Activated CD8-positive, alpha-beta memory T cell treated with anti-CD3 and anti-CD28 coated beads, Interleukin-2, amount 50 U/mL, for 48 hours (primary cell): ENCODE measurements at regions not wholly inside any gene's neighbourhood (a gene's known extent, or its start where the extent isn't known, plus 50 kb on each side); places are given as distances from the start of the nearest gene placed in this dataset.

Experiments used
- DNase-seq: peaks from one replicate; pipeline ENCODE4 v3.0.0-alpha.2; 2020

DNA sequence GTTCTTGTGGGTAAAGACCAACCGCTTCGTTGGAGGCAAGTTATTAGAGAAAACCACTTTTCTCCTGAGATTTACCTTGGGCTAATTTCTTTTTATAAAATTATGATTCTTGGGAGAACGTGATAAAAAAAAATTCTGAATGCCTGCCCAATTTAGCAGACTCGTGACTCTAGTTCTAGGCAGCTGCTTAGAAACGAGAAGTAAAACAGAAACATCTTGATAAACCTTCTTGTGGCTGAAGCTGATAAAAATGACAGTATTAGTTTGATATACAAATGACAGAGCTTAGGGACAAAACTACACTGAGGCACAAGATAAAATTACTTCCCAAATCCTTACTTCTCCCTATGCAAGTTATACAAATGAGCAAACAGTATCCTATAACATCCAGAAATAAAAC is 458.9 kb upstream of the TEX13C start:
- DNase-seq, result no peak

DNA sequence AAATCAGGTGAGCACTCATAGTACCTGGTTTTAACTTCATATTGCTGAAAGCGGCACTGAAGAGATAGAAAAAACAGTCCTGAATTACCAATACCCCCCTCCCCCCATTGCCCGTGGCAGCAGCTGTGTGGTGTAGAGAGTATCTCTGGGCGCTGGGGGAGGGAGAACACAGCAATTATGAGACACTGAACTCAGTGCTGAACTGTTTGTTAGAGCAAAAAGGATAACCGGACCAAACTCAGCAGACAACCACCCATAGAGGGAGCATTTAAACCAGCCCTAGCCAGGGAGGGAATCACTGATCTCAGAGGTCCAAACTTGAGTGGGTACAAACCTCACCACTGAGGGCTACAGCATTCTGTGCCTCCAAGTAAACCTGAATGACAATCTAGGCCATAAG is 457.4 kb upstream of the TEX13C start:
- no peak for DNase-seq

DNA sequence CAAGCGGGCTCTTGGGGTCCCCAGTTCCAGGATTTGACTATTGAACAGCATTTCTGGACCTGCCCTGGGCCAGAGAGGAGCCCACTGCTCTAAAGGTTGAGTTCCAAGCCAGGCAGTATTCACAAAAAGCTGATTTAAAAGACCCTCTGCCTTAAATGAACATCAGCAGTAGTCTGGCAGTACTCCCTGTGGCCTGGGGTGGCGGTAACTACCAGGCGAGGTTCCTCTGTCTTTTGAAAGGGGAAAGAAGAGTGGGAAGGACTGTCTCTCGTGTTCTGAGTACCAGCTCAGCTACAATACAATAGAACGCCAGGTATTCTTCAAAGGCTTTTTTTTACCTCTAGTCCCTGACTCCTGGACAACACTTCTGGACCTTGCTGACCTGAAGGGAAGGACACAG is 456.4 kb upstream of the TEX13C start:
- no peak for DNase-seq

DNA sequence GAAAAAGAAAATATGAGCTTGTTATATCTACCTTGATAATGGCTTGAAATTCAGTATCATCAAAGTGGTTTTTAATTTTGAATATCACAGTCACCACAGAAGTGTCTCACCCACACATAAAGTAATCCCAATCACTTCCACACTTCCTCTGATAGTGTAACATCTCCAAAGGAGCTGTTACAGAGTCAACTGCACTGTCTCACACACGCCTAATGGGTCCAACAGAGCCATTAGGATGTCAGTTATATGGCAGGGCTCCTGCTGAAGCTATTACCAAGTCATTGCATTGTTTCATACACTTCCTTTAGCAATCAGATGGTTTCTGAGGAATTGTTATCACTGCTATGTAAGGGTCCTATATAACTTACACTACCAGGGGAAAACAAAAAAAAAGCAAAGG is 432.1 kb upstream of the TEX13C start:
- DNase-seq, result no peak

DNA sequence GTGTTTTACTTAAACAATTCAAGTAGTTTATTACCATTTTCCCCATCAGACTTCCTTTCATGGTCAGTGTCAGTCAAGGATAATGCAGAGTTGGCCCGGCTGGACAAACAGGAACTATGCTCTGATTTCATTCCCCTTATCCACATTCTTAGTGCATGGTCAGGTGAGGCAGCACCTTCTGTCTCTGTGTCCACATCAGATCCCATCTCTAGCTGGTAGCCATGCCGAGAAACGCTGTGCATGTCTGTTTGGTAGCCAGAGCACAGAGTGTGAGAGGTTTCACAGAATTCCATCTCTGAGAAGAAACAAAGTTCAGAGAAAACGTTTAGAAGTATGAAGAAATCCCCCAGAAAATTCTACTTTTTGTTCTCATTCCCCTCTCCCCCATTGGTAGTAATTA is 423.7 kb upstream of the TEX13C start:
- DNase-seq, result no peak

DNA sequence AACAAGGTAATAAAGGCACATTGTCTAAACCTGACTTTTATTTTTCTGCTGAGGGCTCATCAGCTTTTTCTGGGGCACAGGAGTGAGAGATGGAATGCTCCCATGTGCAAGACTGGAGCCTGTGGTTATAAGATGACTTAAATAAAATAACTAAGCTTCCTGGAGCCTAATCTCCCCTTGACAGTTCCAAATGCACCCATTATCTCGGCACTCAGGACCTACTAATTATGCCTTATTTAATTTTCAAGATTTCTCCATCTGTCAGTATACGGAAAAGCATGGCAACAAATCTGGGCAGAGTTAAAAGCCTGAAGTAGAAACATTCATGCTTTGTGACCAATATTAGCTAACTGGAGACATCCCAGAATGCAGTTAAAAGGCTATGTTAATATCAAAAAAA is 416.7 kb upstream of the TEX13C start:
- DNase-seq, result no peak

DNA sequence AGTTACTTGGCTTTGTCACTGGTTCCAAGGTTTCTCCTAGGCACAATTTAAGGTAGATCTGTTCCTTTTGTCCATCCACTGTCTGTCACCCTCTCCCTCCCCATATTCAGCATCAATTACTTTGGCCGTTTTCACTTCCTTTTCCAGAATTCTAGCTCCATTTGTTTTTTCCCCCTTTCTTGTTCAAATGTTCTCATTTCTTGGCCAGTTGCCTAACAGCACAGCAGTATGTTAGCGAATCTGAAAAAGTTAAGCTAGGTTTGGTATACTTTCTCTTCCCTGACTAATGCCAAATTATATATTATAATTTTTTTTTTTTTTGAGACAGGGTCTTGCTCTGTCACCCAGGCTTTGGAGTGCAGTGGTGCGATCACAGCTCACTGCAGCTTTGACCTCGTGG is 409.1 kb upstream of the TEX13C start:
- no peak for DNase-seq

DNA sequence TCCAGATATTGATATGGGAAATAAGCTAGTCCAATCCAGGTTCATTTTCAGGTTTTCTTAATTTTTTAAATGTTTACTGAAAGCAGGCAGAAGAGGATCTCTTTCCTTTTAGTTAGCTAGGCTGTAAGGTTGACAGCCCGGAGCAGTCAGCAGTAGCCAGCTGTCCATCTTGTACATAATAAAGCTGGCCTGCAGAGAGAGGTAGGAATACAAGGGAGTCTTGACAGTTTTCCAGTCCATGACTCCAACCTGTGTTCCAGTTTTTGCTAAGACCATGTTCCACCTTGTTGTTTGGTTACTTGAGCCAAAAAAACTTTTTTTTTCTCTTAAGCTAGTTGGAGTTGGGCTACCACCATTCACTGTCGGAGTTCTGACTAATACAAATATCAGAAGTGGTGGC is 402.7 kb upstream of the TEX13C start:
- DNase-seq, result no peak

DNA sequence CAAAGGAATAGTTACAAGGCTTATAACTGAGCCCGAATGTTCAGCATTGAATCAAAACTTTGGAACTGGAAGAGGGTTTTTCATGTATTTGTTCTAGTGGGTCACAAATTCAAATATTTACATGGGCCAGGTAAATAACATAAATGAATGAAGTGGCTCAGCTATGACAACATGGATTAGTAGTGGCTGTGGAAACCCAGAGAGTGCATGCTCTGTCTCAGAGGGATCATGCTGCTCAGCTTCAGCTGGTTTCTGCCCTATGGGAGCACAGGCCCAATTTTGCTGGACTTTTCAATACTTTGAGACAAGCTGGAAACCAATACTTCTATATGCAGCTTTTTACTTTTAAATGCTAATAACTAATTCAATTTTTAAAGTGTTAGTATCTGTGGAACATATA is 394.0 kb upstream of the TEX13C start:
- no peak for DNase-seq

DNA sequence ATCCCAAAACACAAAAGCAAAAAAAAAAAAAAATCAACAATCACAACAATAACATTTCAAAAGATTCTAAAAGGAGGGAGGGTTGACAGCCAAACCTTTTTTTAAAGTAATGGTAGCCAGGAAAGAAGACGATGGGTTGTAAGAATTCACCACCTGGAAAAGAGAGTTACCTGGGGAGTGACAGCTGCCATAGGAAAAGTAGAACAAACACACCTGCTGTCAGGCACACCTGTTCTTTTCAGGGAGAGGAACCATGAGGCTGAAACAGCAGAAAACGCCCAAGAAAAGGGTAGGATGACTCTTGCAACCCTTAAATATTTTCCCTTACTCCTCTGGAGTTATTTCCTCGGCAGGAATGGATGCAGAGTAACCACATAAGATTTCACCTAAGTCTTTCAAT is 388.4 kb upstream of the TEX13C start:
- no peak for DNase-seq

DNA sequence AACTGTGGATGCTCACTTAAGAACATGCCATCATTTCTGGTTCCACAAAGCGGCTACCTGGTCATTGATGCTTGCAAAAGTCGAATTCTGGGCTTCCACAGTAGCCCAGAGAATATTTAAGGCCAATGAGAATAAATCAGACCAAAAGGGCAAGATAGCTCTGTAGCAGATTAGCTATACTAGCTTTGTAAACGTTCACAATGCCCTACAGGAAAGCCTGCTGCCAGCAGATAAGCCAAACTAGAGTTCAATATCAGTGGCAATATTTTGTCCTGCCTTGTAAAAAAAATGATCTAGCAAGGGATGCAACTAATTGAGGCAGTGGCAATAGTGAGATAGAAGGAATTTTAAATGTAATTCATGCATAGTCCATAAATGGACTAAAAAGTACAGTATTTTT is 387.7 kb upstream of the TEX13C start:
- no peak for DNase-seq

DNA sequence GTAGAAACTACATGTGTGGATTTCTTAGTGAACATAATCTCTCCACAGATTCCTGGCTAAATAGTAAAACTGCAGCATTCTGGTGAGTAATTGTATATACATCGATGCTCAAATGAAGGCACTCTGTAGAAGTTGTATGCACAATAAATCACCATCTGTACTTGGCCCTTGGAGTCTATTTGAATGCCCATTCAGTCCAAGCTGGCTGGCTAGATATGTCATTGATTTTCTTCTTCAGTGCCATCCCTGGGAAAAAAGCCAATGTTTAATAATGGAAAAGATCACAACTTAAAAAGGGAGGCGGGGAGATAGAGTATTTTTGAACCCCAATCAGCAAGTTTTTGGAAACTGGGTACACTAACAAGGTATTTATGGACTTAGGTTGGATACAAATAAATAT is 381.0 kb upstream of the TEX13C start:
- no peak for DNase-seq

DNA sequence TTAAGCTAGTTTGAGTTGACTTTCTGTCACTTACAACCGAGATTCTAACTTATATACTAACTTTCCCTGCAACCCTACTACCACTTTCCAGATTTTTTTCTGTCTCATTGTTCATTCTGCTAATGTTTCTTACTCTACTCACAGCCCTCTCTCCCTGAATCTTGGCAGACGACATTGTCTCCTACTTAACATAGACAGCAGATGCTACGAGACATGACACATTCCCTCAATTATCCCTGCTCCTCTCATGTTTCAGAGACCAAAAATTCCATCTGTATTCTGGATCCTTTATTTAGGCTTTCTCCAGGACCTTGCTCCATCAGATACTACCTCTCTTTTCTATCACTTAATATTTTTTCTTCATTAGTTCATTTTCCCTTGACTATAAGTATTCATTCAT is 379.1 kb upstream of the TEX13C start:
- DNase-seq, result no peak

DNA sequence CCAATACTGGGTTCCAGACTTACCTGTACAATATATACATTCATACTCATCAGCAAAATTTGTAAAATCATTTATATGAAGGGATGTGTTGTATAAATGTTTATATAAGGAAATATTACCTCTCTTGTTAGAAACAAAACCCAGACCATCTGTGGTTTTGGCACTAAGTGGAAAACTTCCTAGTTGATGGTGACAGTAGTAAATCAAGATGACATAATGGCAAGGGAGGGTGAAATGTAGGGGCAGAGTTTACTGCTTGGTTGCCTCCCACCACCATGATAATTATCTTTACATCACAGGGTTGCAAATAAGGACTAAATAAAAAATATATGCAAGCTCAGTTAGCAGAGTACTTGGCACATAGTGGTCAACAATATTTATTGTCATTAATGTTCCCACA is 365.3 kb upstream of the TEX13C start:
- DNase-seq, result no peak

DNA sequence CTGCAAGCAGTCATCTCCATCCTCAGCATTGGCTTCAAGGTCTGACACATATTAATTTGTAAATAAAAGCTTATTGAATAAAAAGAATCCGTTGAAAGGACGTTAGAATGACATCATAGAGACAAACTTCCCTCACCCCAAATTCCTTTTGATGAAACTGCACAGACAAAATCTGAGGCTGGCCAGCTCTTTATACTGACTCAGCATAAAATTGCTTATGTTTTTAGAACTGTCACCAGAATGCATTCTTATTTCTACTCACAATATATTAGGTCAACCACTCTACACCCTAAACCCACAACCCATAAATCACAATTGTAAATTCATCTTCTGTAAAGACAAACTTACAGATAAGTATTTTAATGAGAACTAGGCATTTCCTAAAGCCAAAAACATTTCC is 359.2 kb upstream of the TEX13C start:
- no peak for DNase-seq

DNA sequence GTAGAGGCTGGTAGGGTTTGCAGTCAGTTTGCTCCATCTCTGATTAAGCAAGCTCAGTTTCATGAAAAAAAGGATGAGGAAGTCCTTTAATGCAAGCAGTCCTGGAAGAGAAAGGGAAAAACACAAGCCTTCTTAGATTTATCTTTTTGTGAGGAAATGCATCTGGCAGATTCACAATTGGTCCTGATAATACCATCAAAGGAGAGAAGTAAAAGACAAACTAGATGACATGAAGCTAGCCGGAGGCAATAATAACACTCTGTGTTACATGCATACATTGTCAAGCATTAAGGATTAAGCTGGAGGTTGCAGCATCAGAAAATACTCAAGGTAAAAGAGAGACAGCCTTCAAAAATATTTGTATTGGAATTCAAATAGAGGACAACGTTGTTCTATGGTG is 356.0 kb upstream of the TEX13C start, which contains the start of gene TENM1:
TENM1 (minus strand) TSS at position 101 of the 400 bp plus-strand sequence.
- no peak for DNase-seq

DNA sequence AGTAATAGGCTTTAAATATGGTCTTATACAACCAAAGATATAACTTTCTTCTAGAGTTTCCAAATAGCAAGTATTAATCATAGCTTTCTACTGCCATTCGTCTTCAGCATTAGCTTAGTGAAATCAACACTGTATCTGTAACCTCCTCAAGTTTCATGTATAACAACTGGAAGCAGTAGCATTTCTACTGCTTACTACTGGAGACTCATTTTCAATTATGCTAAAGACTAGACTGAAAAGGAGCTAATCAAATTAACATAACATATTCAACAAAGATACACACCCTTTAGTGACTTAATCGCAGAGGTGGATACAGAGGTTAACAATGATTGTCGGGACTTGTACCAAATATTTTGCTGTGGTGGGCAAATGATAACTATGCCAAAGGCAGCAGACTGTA is 344.2 kb upstream of the TEX13C start:
- DNase-seq, result no peak

DNA sequence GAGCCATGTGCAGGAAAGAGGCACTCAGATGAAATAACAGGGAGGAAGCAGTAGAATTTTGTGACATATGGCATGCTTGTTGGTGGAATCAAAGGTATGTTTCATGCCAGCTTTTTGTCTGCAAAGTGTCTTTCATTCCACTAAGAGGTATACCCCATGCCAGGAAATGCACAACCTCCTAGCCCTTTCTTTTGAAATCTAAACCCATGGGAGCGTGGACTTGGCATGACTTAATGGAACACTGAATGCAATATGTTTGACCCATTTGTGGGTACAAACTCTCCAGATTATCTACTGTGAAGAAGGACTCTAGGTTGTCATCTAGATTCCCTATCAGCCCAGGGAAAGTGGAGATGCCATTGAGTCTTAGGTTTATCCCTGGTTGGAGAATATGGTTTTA is 338.3 kb upstream of the TEX13C start:
- no peak for DNase-seq

DNA sequence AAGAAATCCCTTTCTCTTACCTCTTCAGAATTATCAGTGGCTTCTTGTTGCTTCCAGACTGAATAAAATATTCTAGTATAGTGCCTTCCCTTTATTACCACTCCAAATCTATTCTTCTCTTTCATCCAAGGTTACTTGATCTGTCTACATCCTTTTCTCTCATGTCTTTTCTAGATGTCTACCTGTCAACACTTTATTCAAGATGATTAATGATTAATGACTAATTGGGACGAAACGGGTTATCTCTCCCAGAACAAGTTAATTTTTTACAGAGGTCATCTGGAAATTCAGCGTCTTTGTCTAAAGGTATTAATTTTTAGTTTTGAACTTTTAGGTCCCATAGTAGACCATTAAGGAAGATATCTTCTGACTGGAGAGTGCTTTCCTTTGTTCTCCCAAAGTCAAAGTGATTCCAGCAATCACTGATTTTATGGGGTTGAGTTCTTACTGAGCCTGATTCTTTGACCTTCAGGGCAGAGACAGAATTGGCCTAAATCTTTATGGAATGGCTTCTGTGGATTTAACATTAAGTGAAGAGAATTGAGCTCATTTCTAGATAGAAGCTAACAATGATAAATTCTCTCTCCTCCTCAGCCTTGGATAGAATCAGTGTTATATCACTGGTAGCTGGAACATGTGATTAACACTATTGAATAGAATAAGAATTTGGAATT is 335.4 kb upstream of the TEX13C start:
- DNase-seq, result no peak

DNA sequence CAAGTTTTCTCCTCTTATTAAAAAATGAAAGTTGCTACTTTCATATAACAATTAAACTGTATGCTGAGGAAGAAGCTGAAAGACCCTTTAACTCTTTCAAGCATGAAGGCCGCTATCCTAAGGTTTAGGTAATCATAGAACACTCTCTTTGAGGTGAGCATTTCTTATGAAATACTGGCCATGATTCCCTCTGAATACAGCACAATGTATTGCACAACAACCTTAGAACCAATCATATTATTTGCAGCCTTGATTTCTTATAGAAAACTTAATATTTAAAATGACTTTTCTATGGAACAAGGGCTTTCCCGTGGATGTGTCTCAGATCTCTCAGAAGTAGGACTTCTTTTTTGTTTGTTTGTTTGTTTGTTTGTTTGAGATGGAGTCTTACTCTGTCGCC is 333.4 kb upstream of the TEX13C start:
- DNase-seq, result no peak

DNA sequence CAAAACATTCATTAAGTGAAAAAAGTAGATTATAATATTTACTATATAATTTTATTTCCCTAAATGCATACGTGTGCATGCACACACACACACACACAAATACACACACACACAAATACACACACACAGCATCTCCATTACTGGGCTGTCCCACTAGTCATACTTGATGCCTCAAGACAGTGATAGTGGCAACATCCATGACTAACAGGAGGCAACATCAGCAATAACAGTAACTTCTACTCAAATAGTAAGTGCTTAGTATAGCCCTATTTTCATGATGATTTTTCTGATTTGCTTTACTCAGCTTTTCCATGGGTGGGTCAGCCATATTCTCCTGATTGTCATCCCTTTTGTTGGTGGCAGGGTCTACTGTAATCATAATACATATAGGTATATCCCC is 325.9 kb upstream of the TEX13C start:
- DNase-seq, result no peak

DNA sequence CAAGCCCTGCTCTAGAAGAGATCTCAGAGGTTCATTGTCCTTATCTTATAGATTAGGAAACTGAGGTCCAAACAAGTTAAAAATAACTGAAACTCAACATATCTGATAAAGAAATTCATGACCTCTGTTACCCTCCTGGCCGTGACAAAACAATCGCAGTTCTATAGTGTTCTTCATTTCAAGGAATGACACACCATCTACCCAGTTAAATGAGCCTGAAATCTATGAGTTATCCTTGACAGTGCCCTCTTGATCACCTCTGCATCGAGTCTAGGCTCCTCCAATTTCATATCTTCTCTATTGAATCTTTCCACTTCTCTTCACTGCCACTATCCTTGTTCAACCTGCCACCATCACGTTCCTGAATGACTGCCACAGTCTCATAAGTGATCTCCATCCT is 325.3 kb upstream of the TEX13C start:
- no peak for DNase-seq

DNA sequence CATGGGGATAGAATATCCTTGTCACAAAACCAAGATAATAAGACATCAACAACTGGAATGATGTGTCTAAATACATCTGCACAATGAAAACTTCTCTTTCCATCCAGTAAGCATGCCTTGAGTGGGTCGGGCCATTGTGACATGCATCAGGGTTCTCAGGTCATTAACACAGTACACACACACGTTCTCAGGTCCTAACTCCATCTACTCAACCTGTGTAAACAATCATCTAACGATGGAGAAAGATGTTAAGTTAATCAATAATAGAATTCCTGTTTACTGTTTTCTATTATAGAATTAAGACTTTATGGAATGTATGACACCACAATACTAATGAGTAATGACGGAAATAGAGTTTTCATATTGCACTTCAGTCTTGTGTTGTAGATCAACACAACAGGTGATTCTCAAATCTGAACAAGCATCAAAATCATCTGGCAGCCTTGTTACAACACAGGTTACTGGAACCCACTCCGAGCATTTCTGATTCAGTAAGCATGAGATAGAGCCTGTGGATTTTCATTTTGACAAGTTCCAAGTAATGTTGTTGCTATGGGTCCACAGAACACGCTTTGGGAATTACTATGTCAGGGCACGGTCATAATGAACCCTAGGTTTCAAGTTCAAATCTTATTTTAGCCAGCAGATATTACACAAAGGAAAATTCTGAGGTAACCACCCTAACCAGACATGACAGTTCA is 315.8 kb upstream of the TEX13C start:
- DNase-seq, result no peak

DNA sequence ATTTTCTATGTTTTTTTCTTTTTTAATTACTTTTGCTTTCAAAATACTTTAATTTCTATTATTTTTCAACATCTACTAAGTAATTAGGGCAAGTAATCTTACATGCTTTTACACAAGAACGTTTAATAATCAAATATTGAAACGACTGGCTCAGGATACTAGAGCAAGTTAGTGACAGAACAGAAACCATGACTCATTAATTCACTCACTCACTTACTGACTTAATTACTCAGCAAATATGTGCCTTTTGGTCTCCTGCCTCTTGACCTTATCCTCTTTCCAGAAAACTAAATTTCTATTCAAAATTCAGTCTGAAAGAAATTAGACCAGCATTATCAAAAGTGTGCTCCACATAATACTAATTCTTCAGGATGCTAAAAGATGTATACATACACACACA is 314.9 kb upstream of the TEX13C start:
- no peak for DNase-seq

DNA sequence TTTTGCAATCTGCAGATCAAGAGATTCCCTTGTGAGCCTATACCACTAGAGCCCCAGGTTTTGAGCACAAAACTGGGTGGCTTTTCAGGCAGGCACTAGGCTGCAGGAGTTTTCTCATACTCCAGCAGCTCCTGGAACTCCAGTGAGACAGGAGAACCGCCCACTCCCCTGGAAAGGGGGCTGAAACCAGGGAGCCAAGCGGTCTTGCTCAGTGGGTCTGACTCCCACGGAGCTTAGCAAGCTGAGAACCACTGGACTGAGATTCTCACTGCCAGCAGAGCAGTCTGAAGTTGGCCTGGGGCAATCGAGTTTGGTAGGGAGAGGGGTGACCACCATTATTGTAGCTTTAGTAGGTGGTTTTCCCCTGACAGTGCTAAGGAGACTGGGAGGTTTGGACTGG is 313.8 kb upstream of the TEX13C start:
- DNase-seq, result no peak
